ENCODE measurements at regions not wholly inside any gene's neighbourhood (a gene's known extent, or its start where the extent isn't known, plus 50 kb on each side); places are given as distances from the start of the nearest gene placed in this dataset.
"Not testable (repeated sequence)": the region's sequence is repeated elsewhere in the genome, so short reads cannot be mapped to it uniquely, and the experiment has no call there.

GRCh38 chr12:75742048-75742447, 230.6 kb upstream of the KRR1 start:
- DNase-seq (ENCODE audit: extremely low read depth, low read depth, low spot score): no peak

DNA sequence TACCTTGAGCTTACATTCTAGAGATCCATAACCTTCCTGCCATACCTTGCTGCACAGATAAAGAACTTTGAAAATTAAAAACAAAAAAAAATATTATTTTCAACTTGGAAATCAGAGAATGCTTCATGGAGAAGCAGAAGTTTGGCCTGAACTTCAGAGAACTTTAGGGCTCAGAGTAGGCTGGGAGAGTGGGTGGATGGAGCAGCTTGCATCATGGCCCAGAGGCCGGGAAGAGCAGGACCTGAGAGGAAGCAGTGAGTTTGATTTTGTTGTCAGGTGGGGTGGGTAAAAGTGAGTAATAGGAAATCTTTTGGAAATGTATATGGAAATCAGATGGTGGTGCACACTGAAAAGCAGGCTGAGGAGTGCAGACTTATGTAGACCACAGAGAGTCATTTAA, 228.5 kb upstream of the KRR1 start:
- no peak for DNase-seq (ENCODE audit: extremely low read depth, low read depth, low spot score)

- DNase-seq (ENCODE audit: extremely low read depth, low read depth, low spot score): not testable (repeated sequence)
Measured at GRCh38 chr12:75739098-75739497, 227.7 kb upstream of the KRR1 start.

GRCh38 chr12:75738486-75738885, 227.1 kb upstream of the KRR1 start:
- no peak for DNase-seq (ENCODE audit: extremely low read depth, low read depth, low spot score)

DNA sequence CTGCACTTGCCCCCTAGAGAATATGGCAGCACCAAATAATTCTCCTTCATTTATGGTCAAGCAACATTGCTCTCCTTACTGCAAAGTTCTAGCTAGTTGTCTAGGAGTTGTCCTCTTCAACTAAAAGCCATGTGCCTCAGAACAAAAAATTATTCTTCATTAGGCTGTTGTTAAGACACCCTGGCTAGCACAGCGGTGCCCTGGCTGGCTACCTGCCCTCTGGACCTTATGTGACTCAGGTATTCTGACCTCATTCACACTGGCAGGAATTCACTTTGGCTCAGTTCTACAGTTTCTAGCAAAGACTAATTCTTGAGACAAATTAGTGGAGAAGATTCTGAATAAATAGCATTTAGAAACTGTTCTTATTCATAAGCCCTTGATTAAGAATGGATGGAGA, 224.4 kb upstream of the KRR1 start:
- no peak for DNase-seq (ENCODE audit: extremely low read depth, low read depth, low spot score)

DNA sequence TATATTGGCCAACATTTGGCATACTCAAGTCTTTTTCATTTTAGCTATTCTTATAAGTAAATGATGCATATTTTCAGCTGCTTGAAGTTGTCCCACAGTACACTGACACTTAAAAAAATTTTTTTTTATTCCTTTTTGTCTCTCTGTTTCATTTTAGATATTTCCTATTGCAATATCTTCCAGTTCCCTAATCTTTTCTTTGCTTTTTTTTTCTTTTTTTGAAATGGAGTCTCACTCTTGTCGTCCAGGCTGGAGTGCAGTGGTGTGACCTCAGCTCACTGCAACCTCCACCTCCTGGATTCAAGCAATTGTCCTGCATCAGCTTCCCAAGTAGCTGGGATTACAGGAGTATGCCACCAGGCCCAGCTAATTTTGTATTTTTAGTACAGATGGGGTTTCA, 217.4 kb upstream of the KRR1 start:
- DNase-seq (ENCODE audit: extremely low read depth, low read depth, low spot score): no peak

DNA sequence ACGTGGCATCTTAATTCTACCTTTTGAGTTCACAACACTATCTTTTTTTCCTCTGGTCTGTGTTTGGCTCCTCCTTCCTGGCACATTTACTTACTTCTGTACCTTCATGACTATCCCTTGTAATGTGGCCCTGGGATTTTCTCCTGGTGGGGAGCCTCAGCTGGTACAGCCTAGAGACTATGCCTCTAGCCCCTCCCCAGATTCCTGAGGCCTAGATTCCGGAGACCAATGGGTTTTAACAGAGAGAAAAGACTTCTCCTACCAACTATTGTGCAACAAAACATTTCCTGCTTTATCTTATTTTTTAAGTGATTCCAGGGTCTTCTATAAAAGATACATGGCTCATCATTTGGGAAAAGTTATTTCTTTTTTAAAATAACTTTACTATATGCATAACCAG, 216.2 kb upstream of the KRR1 start:
- DNase-seq (ENCODE audit: extremely low read depth, low read depth, low spot score): no peak

DNA sequence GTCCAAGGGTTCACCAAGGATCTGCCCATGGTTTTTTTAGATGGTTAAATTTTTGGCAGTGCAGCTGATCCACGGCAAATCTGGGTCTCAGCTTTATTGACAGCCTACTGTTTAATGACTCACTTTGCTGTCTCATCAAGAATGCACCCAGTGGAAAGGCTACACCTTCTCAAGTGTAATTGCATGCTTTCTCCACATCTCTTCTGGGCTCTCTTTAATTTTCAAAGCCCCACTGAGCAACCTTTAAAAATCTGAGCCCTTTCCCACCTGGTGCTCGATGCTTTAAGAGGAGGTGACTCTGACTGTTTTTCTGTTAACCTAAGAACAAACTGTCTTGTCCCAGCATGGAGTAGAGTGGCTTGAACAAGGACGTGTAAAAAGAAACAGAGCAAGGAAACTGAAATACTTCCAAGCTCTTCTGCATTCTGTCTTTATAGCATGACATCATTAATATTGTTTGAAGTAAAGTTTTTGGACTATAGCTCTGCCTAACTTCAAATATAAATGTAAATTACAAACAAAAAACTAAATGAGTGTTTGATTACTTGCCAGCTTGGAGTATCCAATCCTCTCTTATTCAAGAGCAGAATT, 214.2 kb upstream of the KRR1 start:
- no peak for DNase-seq (ENCODE audit: extremely low read depth, low read depth, low spot score)

DNA sequence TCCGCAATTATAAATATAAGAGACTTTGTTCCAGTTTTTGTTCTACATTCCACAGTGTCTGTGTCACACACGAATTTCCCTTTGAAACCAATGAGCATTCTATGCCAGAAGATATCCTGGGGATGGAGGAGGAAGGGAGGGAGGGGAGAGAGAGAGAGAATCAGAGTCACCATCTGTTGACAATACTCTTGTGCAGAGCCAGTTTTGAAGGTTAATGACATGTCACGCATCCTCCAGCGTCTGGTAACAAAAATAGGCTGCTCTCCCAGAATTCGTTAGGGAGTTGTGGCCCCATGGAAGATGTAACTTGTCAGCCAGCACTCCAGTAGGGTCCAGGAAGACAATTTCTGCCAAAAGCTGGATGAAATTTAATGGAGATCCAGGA, 213.5 kb upstream of the KRR1 start:
- DNase-seq (ENCODE audit: extremely low read depth, low read depth, low spot score): no peak

DNA sequence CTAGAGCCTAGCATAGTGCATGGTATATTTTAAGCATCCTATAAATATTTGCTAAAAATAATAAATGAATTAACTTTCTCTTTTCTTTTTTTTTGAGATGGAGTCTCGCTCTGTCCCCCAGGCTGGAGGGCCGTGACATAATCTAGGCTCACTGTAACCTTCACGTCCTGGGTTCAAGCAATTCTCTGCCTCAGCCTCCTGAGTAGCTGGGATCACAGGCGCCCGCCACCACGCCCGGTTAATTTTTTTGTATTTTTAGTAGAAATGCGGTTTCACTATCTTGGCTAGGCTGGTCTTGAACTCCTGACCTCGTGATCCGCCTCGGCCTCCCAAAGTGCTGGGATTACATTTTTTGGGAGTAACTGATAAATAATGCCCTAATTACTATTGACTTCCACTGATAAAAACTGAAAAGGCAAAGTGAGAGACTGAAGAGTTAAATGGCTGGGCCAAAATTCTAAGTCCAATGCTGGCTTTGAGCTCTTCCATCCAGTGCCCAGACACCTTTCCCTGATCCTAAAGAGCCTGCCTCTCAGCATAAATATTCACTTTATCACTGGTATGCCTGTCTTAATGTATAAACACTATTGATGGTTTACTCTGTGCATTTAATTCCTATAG, 213.0 kb upstream of the KRR1 start:
- no peak for DNase-seq (ENCODE audit: extremely low read depth, low read depth, low spot score)

DNA sequence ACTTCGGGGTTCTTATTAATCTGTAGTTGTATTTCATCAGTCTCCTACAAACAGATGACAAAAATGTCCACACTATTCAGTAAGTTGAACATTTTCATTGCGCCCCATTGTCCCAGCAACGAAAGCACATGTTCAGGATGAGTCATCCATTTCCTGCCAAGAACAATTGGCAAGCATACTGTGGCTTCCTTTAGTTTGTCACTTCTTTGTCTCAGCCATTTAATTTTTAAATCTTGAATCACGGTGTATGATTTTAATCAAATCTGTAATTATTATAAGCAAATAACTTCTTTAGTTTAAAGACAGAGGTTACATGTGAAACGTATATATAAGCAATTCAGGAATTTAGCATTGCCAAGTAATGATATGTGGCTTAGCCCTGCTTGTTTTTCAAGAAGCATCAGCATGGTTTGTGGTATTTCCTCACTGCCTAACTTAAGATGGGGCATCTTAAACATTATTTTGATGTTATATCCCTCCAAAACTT, 211.3 kb upstream of the KRR1 start:
- DNase-seq (ENCODE audit: extremely low read depth, low read depth, low spot score): peak; percentile 93

DNA sequence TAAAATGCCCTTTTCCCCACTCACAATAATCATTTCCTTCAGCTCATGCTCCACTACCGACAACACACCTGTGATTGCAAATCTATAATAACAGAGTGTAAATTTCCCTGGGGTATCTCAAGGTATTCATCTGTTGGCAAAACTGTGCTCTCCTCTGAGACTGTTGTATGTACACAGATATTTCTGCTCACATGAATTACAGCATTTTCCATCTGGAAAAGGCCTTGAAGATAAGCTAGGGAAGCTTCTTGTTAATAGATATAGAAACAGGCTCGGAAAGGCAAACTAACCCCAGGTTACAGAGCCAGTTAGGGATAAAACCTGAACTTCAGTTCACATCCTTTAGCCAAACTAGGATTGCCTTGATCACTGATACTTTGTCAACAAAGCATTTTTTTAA, 210.4 kb upstream of the KRR1 start:
- DNase-seq (ENCODE audit: extremely low read depth, low read depth, low spot score): no peak

- DNase-seq (ENCODE audit: extremely low read depth, low read depth, low spot score): no peak
Measured at GRCh38 chr12:75720812-75721641, 209.6 kb upstream of the KRR1 start.

- no peak for DNase-seq (ENCODE audit: extremely low read depth, low read depth, low spot score)
Measured at GRCh38 chr12:75717902-75718301, 206.5 kb upstream of the KRR1 start.

DNA sequence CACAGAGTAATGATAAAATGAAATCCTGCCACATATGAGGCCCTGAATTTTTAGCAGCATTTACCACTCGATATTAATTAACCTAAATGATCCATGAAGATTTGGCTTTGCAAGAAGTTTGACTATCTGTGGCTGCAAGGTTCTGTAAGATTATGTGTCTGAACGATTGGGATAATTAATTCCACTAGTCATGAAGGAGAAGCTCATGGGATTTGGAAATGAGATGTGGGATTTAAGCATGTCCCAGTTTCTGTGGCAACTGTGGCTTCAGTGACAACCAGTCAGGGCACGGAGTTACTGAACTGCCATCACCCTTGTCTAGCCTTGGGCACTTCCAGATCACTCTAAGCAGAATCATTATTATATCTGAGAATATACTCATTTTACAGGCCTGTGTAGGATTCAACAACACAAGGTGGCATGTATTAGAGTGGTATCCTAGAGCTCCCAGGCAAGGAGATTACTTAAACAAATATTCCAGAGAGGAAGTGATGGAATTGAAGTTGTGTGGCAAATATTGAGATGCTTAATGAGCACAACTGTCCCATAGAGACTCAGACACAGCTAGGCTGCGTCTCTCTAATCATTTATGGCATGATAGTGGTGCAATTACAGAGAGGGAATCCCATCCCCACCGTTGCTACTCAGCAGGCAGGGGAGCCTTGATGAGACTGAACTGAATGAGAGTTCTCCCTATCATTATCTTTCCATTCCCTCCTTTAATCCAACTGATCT, 205.0 kb upstream of the KRR1 start:
- DNase-seq (ENCODE audit: extremely low read depth, low read depth, low spot score): no peak

DNA sequence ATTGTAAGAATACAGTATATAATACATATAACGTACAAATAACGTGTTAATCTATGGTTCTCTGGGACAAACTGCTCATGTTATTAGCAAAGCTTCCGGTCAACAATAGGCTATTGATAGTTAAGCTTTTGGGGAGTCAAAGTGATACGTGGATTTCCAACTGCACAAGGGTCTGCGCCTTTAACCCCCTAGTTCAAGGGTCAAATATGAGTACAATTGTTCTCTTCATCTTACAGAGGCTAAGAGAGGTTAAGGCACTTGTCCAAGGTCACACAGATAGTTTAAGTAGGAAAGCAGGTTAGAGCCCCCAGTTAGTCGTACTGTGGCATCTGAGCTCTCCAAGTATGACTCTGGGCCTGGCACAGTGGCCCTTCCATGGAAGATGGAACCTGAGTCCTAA, 204.3 kb upstream of the KRR1 start:
- no peak for DNase-seq (ENCODE audit: extremely low read depth, low read depth, low spot score)

DNA sequence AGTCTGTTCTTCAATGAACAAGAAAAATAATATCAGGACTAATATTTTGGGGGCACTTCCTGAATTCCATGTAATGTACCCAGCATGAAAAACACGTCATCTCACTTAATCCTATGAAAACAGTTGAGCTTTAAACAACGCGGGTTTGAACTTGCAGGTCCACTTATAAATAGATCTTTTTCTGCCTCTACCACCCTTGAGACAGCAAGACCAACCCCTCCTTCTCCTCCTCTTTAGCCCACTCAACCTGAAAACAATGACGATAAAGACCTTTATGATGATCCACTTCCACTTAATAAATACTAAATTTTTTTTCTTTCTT, 203.9 kb upstream of the KRR1 start:
- no peak for DNase-seq (ENCODE audit: extremely low read depth, low read depth, low spot score)

DNA sequence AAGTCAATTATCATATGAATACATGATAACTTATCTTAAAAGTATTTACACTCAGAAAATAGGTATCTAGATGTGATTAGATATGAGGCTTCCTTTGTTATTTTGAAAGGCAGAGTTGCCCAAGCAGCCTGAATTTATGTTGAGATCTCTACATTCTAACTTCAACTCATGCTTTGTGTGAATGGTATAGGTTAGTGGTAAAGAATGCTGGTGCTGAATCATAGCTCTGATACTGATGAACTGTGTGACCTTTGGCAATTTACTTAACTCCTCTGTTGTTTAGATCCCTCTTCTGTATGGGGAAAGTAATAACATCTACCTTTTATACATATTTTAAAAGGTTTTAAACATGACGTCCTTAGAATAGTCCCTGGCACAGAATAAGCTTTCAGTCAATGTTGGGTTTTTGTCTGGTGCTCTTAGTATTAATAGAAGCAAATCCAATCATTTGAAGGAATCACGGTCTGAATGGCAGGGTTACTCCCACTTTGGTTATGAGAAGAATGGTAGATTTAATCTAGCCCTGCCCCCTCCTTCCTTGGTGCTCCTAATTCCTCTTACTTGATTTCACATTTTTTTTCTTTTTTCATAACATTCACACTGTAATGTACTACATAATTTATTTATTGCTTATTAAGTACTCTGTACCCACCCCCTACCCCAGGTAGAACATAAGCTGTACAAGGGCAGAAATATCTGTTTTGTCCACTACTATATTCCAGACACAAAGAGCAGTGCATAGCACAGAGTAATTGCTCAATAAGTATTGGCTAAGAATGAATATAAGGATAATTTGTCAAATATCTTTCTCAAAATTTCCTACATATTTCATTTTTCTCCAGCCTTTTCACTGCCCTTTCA, 203.3 kb upstream of the KRR1 start:
- no peak for DNase-seq (ENCODE audit: extremely low read depth, low read depth, low spot score)

DNA sequence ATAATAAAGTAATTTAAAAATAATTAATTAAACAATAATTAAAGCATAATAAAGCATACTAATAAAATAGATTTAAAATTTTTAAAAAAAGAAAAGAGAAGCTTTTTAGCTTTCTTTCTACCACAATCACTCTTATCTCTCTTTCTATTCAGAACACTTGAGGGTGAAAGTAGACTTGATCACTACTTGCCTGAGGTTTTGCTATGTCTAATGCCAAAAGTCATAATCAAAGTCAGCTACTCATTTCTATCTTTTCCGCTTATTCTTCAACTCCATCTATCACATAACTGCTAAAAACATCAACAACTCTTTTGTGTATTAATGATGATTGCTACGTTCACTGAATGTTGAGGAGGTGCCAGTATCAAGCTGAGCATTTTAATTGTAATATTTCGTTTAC, 202.0 kb upstream of the KRR1 start:
- no peak for DNase-seq (ENCODE audit: extremely low read depth, low read depth, low spot score)

GRCh38 chr12:75712223-75712622, 200.8 kb upstream of the KRR1 start:
- DNase-seq (ENCODE audit: extremely low read depth, low read depth, low spot score): no peak

GRCh38 chr12:75711271-75711670, 199.9 kb upstream of the KRR1 start:
- DNase-seq (ENCODE audit: extremely low read depth, low read depth, low spot score): no peak
